GM23248 (cell line): ENCODE measurements at regions not wholly inside any gene's neighbourhood (a gene's known extent, or its start where the extent isn't known, plus 50 kb on each side); places are given as distances from the start of the nearest gene placed in this dataset.

Experiments
- EZH2 ChIP-seq: fragments of 200-600 bp; sonication (generic); IDR thresholded peaks from 2 replicates; pipeline ENCODE4 v1.6.1; 2018; ENCODE audit warnings: antibody characterized with exemption, mild to moderate bottlenecking; ENCODE audit not compliant: insufficient read depth, poor library complexity, severe bottlenecking
- EZH2phosphoT487 ChIP-seq: fragments of 200-600 bp; sonication (generic); IDR thresholded peaks from 2 replicates; pipeline ENCODE4 v1.6.1; 2018; ENCODE audit warnings: antibody characterized with exemption, moderate library complexity, mild to moderate bottlenecking, low read depth; ENCODE audit not compliant: insufficient read depth

- TF ChIP-seq EZH2 (no peak), EZH2phosphoT487 (no peak)
Measured at GRCh38 chr7:9822458-9823290, 1151.0 kb upstream of the PHF14 start.
